ENCODE measurements at regions not wholly inside any gene's neighbourhood (a gene's known extent, or its start where the extent isn't known, plus 50 kb on each side); places are given as distances from the start of the nearest gene placed in this dataset.

GRCh38 chr4:120977435-120977997 lies 55.0 kb upstream of the PRDM5 start:
- no peak overlapping the region for H3K27ac ChIP-seq (ENCODE audit: insufficient read depth, low read length, poor library complexity, severe bottlenecking)
- Mint-ChIP-seq H3K4me3 (no peak overlapping the region), H3K27ac (no peak overlapping the region), H3K4me1 (no peaks in the 10 kb centered on the region), H3K36me3 (no peaks in the 10 kb centered on the region), H3K27me3 (peaks cover 22% of the 10 kb centered on the region), H3K9me3 (no peaks in the 10 kb centered on the region)
- DNase-seq (peak in 1 of 3 donors; percentile 46), ATAC-seq (ENCODE audit: low read depth in 2 of 2) (no peak)
- H3K27me3 ChIP-seq (ENCODE audit: control insufficient read depth, insufficient read depth, low read length): peaks cover 5% of the 10 kb centered on the region
- H3K9me3 ChIP-seq (ENCODE audit: control insufficient read depth in 2 of 2, low read length in 2 of 2): no peaks in the 10 kb centered on the region
- no peak overlapping the region for H3K4me3 ChIP-seq (ENCODE audit: low read depth, low read length)
- H3K4me1 ChIP-seq (ENCODE audit: control insufficient read depth, insufficient read depth, low read length, poor library complexity, severe bottlenecking): no peaks in the 10 kb centered on the region
- H3K36me3 ChIP-seq (ENCODE audit: control insufficient read depth, insufficient read depth, low read length): no peaks in the 10 kb centered on the region

- peaks cover 7% of the 10 kb centered on the region for H3K27me3 ChIP-seq (ENCODE audit: control insufficient read depth, insufficient read depth, low read length)
- H3K27ac ChIP-seq (ENCODE audit: insufficient read depth, low read length, poor library complexity, severe bottlenecking): no peak overlapping the region
- H3K9me3 ChIP-seq (ENCODE audit: control insufficient read depth in 2 of 2, low read length in 2 of 2): no peaks in the 10 kb centered on the region
- H3K36me3 Mint-ChIP-seq: no peaks in the 10 kb centered on the region
- peaks cover 23% of the 10 kb centered on the region for H3K27me3 Mint-ChIP-seq
- DNase-seq (no peak), ATAC-seq (ENCODE audit: low read depth in 2 of 2) (no peak)
- no peak overlapping the region for H3K4me3 Mint-ChIP-seq
- H3K4me3 ChIP-seq (ENCODE audit: low read depth, low read length): no peak overlapping the region
- peak overlapping the region in 1 of 3 donors; percentile 33 for H3K27ac Mint-ChIP-seq
- H3K4me1 ChIP-seq (ENCODE audit: control insufficient read depth, insufficient read depth, low read length, poor library complexity, severe bottlenecking): no peaks in the 10 kb centered on the region
- peaks cover 0 to 1% (median 0%) of the 10 kb centered on the region in 7 donors for H3K9me3 Mint-ChIP-seq
- H3K4me1 Mint-ChIP-seq: peaks cover 0 to 3% (median 0%) of the 10 kb centered on the region in 4 donors
- no peaks in the 10 kb centered on the region for H3K36me3 ChIP-seq (ENCODE audit: control insufficient read depth, insufficient read depth, low read length)
These were observed 50.7 kb upstream of the PRDM5 start for GRCh38 chr4:120973207-120973606.

Measured in CD4-positive, CD25-positive, alpha-beta regulatory T cell (primary cell).